ENCODE measurements at regions not wholly inside any gene's neighbourhood (a gene's known extent, or its start where the extent isn't known, plus 50 kb on each side); places are given as distances from the start of the nearest gene placed in this dataset.

DNA sequence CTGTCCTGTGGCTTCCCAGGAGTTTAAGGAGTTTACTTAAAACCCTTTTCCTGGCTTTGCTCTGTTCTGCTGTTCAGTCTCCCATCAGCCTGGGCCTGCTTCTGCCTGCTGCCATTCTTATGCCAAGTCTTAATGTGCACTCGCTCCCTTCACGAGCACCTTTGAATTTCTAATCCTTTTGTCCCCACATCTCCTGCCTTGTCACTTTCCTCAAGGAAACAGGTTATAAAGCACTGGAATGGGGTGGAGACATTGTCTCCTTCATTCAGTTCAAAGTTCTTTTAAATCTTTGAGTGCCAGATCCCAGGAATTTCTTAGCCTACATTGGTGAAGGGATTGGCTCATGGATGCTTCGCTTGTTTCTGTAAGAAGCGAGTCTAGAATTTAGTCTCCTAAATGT lies 87.2 kb upstream of the LIFR start:
- TF ChIP-seq, protein P1, sequence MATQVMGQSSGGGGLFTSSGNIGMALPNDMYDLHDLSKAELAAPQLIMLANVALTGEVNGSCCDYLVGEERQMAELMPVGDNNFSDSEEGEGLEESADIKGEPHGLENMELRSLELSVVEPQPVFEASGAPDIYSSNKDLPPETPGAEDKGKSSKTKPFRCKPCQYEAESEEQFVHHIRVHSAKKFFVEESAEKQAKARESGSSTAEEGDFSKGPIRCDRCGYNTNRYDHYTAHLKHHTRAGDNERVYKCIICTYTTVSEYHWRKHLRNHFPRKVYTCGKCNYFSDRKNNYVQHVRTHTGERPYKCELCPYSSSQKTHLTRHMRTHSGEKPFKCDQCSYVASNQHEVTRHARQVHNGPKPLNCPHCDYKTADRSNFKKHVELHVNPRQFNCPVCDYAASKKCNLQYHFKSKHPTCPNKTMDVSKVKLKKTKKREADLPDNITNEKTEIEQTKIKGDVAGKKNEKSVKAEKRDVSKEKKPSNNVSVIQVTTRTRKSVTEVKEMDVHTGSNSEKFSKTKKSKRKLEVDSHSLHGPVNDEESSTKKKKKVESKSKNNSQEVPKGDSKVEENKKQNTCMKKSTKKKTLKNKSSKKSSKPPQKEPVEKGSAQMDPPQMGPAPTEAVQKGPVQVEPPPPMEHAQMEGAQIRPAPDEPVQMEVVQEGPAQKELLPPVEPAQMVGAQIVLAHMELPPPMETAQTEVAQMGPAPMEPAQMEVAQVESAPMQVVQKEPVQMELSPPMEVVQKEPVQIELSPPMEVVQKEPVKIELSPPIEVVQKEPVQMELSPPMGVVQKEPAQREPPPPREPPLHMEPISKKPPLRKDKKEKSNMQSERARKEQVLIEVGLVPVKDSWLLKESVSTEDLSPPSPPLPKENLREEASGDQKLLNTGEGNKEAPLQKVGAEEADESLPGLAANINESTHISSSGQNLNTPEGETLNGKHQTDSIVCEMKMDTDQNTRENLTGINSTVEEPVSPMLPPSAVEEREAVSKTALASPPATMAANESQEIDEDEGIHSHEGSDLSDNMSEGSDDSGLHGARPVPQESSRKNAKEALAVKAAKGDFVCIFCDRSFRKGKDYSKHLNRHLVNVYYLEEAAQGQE (IDR thresholded peaks at IDR 0.05; ENCODE audit: insufficient read depth in 1 of 2, low read depth in 2 of 2, low read length in 2 of 2), result no peak
- TF ChIP-seq TAF1 (IDR thresholded peaks at IDR 0.05; ENCODE audit: borderline replicate concordance, insufficient read depth, low read length) (no peak), FOXP2 (optimal IDR thresholded peaks at IDR 0.05; ENCODE audit: borderline replicate concordance, extremely low read depth, extremely low read length, insufficient read depth) (no peak), POLR2AphosphoS5 (IDR thresholded peaks at IDR 0.05; ENCODE audit: low read depth, low read length) (no peak), SIN3A (IDR thresholded peaks at IDR 0.05; ENCODE audit: borderline replicate concordance, insufficient read depth, low read length) (no peak)

DNA sequence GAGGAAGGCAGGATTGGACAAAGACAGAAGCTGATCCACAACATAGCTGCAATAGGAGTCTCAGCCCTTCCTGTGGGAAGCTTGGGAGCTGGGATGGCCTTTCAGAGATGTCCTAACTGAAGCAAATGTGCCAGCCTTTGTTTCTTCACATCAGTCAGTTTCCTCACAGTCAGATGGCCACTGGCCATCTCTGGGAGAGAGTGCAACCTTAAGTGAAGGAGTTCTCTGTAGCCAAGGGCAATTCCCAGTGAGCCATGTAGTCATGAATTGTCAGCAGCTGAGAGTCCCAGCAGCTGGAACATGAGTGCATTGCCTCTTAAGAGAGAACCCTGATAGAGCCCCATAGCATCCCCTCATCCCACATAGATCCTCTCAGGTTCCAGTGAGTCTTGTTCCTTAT lies 89.1 kb upstream of the LIFR start:
- no peak for TF ChIP-seq POLR2AphosphoS5 (IDR thresholded peaks at IDR 0.05; ENCODE audit: low read depth, low read length)
- TF ChIP-seq SIN3A (IDR thresholded peaks at IDR 0.05; ENCODE audit: borderline replicate concordance, insufficient read depth, low read length), result no peak
- TF ChIP-seq TAF1 (IDR thresholded peaks at IDR 0.05; ENCODE audit: borderline replicate concordance, insufficient read depth, low read length), result no peak
- TF ChIP-seq FOXP2 (optimal IDR thresholded peaks at IDR 0.05; ENCODE audit: borderline replicate concordance, extremely low read depth, extremely low read length, insufficient read depth), result no peak
- TF ChIP-seq, protein P1 (IDR thresholded peaks at IDR 0.05; ENCODE audit: insufficient read depth in 1 of 2, low read depth in 2 of 2, low read length in 2 of 2), result no peak

DNA sequence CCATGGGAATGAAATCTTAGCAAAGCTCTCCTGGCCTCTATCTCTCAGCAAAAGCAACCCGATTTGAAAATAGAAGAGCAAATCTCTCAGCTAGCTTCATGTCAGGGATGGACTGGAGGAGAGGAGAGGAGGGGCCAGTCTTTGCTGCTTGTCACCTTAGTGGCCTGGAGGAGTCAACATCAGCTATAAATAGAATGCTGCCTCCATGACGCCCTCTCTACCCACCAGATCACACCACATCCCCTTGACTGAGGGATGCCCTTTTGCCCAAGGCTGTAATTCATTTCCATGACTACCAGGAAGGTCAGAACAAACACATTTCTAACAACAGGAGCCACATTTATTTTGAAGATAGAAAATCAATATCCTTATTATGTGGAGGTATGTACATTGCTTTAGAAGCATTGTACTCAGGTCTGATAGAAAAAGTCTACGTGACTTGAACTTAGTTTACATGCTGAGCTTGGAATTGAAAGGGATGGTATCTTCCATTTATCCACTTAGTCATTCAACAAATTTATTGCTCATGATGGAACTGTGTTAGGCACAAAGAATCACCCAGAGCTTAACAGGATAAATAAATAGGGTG lies 92.4 kb upstream of the LIFR start:
- TF ChIP-seq TAF1 (IDR thresholded peaks at IDR 0.05; ENCODE audit: borderline replicate concordance, insufficient read depth, low read length) (no peak), FOXP2 (optimal IDR thresholded peaks at IDR 0.05; ENCODE audit: borderline replicate concordance, extremely low read depth, extremely low read length, insufficient read depth) (no peak), SIN3A (IDR thresholded peaks at IDR 0.05; ENCODE audit: borderline replicate concordance, insufficient read depth, low read length) (no peak), POLR2AphosphoS5 (IDR thresholded peaks at IDR 0.05; ENCODE audit: low read depth, low read length) (no peak)
- TF ChIP-seq, protein P1 (IDR thresholded peaks at IDR 0.05; ENCODE audit: insufficient read depth in 1 of 2, low read depth in 2 of 2, low read length in 2 of 2), result no peak

DNA sequence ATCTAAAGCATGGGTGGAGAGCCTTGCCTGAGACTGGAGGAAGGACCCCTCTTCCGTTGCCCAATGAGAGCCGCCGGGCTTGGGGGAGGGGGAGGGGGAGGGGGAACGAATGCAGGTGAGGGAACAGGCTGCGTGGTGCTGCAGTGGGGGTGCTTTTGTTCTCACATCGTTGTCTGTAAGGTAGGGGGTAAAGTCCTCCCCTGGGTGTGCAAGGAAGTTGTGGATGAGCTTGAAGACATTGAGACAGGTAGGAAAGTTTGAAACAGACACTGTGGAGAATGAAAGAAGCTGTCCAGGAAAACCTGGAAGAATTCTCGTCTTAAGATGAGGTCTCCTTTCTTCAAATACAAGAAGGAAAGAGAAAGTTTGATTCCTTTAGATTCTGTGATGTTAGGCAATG lies 94.1 kb upstream of the LIFR start:
- TF ChIP-seq, protein P1 (IDR thresholded peaks at IDR 0.05; ENCODE audit: insufficient read depth in 1 of 2, low read depth in 2 of 2, low read length in 2 of 2), result no peak
- no peak for TF ChIP-seq FOXP2 (optimal IDR thresholded peaks at IDR 0.05; ENCODE audit: borderline replicate concordance, extremely low read depth, extremely low read length, insufficient read depth)
- no peak for TF ChIP-seq SIN3A (IDR thresholded peaks at IDR 0.05; ENCODE audit: borderline replicate concordance, insufficient read depth, low read length)
- no peak for TF ChIP-seq TAF1 (IDR thresholded peaks at IDR 0.05; ENCODE audit: borderline replicate concordance, insufficient read depth, low read length)
- TF ChIP-seq POLR2AphosphoS5 (IDR thresholded peaks at IDR 0.05; ENCODE audit: low read depth, low read length), result no peak

All from PFSK-1 (cell line).